PFSK-1 (cell line): ENCODE measurements at regions not wholly inside any gene's neighbourhood (a gene's known extent, or its start where the extent isn't known, plus 50 kb on each side); places are given as distances from the start of the nearest gene placed in this dataset.

Experiments
- FOXP2 ChIP-seq: optimal IDR thresholded peaks from 2 replicates; pipeline ENCODE3; 2011; ENCODE audit warnings: borderline replicate concordance, control low read depth, inconsistent platforms; ENCODE audit not compliant: insufficient read depth; ENCODE audit errors: extremely low read length, extremely low read depth
- POLR2AphosphoS5 ChIP-seq: IDR thresholded peaks from 2 replicates; pipeline ENCODE4 v1.6.1; 2012; ENCODE audit warnings: low read depth, mild to moderate bottlenecking, control low read depth, low read length, moderate library complexity
- SIN3A ChIP-seq: IDR thresholded peaks from 2 replicates; pipeline ENCODE4 v1.6.1; 2012; ENCODE audit warnings: mild to moderate bottlenecking, low read length, moderate library complexity, borderline replicate concordance; ENCODE audit not compliant: insufficient read depth
- TAF1 ChIP-seq: IDR thresholded peaks from 2 replicates; pipeline ENCODE4 v1.6.1; 2012; ENCODE audit warnings: low read length, control low read depth, borderline replicate concordance; ENCODE audit not compliant: insufficient read depth
- TF ChIP-seq, protein P1 (sequence below), 2 experiments: IDR thresholded peaks; 2 replicates each; pipeline versions ENCODE4 v1.6.1 to v1.8.0; 2011 to 2012; ENCODE audit warnings: low read depth in 2 of 2, low read length in 2 of 2, control low read depth in 1 of 2, inconsistent platforms in 1 of 2, mild to moderate bottlenecking in 1 of 2, moderate library complexity in 1 of 2; ENCODE audit not compliant: insufficient read depth in 1 of 2

DNA sequence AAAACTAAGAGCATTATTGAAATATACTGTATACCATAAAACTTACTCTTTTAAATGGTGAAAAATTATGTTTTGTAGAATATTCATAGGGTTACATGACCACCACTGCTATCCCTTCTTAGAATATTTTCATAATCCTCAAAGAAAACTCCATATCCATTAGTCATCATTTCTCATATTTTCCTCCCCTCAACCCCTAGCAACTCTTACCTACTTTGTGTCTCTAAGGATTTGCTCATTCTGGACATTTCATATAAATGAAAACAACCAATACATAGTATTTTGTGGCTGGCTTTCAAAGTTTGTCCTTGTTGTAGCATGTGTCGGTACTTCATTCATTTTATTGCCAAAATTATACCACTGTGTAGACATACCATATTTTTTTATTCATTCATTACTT is 863.8 kb downstream of the KCNA4 start:
- TF ChIP-seq SIN3A (no peak), POLR2AphosphoS5 (no peak), FOXP2 (no peak), TAF1 (no peak)
- TF ChIP-seq, protein P1, sequence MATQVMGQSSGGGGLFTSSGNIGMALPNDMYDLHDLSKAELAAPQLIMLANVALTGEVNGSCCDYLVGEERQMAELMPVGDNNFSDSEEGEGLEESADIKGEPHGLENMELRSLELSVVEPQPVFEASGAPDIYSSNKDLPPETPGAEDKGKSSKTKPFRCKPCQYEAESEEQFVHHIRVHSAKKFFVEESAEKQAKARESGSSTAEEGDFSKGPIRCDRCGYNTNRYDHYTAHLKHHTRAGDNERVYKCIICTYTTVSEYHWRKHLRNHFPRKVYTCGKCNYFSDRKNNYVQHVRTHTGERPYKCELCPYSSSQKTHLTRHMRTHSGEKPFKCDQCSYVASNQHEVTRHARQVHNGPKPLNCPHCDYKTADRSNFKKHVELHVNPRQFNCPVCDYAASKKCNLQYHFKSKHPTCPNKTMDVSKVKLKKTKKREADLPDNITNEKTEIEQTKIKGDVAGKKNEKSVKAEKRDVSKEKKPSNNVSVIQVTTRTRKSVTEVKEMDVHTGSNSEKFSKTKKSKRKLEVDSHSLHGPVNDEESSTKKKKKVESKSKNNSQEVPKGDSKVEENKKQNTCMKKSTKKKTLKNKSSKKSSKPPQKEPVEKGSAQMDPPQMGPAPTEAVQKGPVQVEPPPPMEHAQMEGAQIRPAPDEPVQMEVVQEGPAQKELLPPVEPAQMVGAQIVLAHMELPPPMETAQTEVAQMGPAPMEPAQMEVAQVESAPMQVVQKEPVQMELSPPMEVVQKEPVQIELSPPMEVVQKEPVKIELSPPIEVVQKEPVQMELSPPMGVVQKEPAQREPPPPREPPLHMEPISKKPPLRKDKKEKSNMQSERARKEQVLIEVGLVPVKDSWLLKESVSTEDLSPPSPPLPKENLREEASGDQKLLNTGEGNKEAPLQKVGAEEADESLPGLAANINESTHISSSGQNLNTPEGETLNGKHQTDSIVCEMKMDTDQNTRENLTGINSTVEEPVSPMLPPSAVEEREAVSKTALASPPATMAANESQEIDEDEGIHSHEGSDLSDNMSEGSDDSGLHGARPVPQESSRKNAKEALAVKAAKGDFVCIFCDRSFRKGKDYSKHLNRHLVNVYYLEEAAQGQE (IDR thresholded peaks at IDR 0.05; ENCODE audit: insufficient read depth in 1 of 2, low read depth in 2 of 2, low read length in 2 of 2) = no peak

DNA sequence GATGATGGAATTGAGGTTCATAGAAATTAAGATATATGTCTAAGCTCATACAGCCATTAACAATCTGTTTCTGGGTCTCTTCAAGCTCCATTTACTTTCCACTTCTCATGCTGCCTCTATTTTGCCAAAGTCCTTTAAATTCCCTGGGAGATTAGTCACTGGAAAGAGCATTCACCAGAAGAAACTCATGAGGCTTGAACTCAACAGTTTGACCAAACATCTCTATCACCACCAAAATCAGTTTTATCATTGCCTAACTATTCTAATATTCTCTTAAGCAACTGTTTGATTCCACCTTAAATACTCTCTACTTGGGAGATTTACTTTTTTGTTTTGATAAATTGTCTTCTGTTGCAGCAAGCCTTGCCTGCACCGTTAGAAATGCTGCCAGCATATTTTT is 881.3 kb downstream of the KCNA4 start:
- TF ChIP-seq SIN3A (no peak), POLR2AphosphoS5 (no peak), FOXP2 (no peak), TAF1 (no peak)
- TF ChIP-seq, protein P1 (IDR thresholded peaks at IDR 0.05; ENCODE audit: insufficient read depth in 1 of 2, low read depth in 2 of 2, low read length in 2 of 2) = no peak

GRCh38 chr11:29131055-29131454 is 885.8 kb downstream of the KCNA4 start:
- TF ChIP-seq SIN3A (no peak), FOXP2 (no peak), TAF1 (no peak)

DNA sequence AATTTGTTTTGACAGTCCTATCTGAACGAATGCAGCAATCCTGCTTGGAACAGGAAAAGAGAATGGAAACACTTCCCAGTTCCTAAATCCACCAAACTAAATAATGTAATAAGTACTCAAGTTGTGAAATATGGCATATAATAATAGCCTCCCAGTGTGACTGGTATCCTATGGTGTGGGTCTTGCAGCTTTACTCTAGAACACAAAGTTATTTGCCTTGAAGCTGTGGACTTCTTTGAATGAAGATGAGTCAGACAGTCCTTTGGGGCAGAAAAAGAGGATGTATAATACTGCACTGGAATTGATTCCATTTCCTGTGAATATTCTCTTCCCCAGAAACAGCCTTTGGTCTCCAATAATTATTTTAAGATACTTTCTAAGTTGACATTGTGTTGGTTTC is 887.0 kb downstream of the KCNA4 start:
- TF ChIP-seq SIN3A (0 out of 2 replicates have a peak, but pooled peaks have one; percentile 10), TAF1 (no peak), FOXP2 (no peak), POLR2AphosphoS5 (0 out of 2 replicates have a peak, but pooled peaks have one; percentile 19)
- TF ChIP-seq, protein P1 (IDR thresholded peaks at IDR 0.05; ENCODE audit: insufficient read depth in 1 of 2, low read depth in 2 of 2, low read length in 2 of 2) = no peak

GRCh38 chr11:29127461-29127860 is 889.4 kb downstream of the KCNA4 start:
- TF ChIP-seq, protein P1 (IDR thresholded peaks at IDR 0.05; ENCODE audit: insufficient read depth in 1 of 2, low read depth in 2 of 2, low read length in 2 of 2) = no peak
- TF ChIP-seq POLR2AphosphoS5 = no peak
